NCI-H345 treated with DMSO at 0.1 percent for 48 hours (cell line): ENCODE measurements at regions not wholly inside any gene's neighbourhood (a gene's known extent, or its start where the extent isn't known, plus 50 kb on each side); places are given as distances from the start of the nearest gene placed in this dataset.
"Not testable (repeated sequence)": the region's sequence is repeated elsewhere in the genome, so short reads cannot be mapped to it uniquely, and the experiment has no call there.

Experiments
- DNase-seq: peaks from one replicate; lab custom pipeline; 2025; ENCODE audit not compliant: unreplicated experiment; lab: John Stamatoyannopoulos, UW

DNA sequence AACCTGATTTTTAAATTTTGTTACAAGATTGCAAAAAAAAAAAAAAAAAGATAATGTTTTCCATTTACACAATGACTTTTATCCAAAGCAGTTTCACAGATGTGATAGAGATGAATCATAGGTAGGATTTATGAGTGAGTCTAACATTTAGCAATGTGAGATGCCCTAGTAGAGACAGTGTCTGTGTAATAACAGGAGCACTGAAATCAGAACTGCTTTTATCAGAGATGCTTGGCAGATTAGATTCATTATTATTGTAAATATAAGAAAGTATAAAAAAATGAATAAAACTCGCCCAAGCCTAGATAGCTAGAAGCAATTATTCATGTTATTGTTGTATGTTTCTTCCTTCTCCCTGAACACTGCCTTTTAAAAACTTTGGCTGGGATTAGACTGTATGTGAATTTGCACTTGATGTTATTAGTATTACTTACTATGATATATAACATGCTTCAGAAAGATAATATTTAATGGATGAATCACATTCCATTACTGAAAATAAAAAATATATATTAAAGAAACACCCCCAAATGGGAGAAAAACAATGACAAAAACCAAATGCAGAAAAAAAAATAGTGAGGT is 567.3 kb upstream of the KLF4 start:
- no peak for DNase-seq

DNA sequence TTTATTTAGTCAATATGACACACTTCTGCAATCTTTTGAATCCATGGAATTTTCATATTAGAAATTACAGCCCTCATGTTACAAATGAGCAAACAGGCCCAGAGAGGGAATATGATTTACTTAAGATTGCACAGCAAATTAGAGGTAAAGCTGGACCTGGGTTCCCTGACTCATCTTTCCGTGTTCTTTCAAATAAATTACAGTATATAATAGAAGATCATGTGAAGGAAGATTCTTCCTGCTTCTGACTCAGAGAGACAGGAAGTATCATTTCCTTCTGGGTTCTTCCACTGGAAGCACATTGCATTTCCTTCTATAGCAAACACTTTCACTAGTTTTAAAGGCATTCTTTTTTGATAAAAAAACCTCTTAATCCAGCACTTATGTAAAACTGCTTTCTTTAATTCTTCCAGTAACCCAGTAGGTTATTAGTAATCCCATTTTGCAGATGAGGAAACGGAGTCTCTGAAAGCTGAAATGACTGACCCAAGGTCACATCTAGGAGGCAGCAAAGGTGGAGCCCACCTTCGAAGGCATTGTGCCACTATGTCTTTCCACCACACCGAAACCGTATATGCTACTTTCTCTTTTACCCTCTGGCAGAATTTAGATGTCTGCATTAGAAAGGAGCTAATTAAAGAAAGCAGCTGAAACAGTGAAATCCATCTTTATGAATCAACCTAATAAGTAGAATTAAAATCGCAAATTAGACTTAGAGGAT is 566.7 kb upstream of the KLF4 start:
- no peak for DNase-seq

DNA sequence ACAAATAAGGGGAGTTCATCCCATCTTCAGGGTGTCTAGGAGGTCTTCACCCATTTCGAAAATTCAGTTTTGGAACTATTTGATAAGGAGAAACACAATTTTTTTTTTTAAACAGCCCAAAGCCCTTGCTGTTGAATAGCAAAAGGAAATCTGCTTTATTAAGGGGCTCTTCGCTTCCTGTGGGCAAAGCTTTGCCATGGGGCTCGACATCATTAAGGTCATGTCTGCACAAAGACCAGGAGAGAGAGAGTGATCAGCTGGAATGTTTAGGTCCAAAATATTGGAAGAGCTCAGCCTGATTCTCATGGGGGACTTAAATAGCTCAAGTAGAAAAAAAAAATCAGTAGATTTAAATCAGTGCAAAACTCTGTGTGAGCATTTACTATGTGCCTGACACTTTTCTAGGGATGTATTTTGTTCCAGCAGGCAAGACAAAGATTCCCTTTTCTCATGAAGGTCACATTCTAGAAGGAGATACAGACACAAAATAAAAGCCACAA is 564.6 kb upstream of the KLF4 start:
- no peak for DNase-seq

DNA sequence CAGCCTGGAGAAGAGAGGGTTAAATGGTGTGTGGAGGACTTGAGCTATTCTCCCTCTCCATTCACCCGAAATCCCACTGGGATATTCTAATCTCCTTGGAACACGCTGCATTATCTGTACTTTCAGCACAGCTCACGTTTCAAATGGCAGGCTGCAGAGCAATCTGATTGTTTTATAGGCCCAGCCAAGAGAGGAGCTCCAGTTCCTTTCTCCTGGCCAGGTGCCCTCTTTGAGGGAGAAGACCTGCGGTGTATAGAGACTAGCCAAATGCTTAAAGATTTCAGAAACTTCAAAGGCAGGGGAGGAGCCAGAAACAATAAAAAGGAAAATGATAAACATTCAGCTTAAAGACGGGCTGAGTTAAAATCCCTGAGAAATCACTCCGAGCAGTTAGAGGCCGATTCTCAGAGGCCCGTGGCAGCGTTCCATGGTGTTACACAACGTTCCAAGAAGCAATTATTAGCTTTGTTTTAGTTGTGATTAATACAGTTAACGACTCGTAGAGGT is 564.0 kb upstream of the KLF4 start:
- DNase-seq, result no peak

DNA sequence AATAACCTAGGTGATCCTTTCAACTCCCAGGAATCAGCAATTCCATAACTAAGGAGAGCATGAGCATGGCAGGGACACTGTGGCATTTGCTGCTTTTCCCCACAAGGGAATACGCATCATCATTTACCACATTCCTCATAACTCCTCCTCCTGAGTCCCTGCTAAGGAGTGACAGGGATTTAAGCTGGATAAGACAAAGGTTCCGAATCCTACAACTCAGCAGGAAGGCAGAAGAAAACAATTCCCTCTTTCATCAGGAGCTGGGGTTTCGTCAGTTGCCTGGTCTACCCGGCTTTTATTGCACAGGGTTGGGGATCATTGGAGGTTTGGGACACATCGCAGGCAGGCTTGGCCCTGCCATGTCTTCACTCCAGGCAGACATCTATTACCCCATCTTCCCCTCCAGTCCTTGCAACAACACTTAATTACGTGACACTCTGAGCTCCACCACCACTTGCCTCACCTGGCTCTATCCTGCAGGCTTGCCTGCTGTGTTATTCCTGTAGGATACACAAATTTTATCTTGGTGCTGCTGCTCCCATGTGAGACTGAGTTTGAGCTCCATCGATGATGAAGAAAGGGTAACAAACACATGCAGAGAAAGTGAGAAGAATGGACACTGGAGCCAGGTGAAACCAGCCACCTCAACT is 563.0 kb upstream of the KLF4 start:
- DNase-seq, result no peak

DNA sequence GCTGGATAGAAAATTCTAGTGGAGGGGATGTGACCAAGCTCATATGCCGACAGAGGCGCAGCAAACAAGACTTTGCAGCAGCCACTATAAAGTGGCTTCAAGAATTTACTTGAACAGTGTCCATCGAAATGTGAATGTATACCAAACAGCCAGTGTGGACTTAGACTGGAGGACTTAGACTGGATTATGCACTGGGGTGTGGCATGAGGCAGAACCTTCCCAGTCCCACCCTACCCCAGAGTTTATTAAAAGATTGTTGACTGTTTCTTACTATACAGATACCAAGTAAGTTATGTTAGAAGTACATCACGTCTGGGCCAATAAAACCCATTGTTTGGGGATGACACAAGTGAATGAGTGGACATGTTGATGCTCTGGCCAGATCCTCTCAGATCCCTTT is 561.3 kb upstream of the KLF4 start:
- DNase-seq, result no peak

DNA sequence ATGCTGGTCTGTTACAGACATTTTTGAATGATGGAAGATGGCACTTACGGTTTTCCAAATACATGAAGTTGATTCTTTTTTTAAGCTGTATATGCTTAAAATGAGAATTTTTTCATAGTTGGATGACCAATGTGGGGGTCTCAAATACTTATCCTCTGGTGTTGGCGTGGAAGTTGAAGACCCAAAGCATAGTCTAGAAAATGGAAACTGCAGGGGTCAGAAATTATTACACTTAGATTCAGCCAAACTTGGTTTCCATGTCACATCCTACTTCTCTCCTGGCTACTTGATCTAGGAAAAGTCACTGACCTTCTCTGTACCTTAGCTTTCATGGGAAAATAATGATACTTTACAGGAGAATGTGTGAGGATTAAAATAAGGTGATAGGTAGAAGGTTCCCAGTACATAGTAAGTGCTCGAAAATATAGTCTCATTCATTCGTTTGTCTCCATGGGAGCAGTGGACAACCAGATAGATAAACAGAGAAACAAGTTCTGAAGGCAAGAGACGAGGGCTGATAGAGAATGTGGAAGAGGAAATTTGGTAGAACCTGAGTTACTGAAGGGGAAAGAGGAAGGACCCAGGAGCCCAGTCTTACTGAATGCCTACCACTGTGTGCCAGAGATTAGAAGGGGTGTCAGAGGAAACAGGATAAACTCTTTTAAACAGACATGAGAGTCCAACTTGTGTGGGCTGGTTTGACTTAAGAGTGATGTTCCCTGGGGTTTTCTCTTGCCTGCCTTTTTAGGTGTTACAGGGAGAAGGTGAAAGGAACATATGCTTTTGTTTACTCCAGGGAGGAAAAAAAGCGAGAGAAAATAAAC is 560.3 kb upstream of the KLF4 start:
- DNase-seq, result no peak

DNA sequence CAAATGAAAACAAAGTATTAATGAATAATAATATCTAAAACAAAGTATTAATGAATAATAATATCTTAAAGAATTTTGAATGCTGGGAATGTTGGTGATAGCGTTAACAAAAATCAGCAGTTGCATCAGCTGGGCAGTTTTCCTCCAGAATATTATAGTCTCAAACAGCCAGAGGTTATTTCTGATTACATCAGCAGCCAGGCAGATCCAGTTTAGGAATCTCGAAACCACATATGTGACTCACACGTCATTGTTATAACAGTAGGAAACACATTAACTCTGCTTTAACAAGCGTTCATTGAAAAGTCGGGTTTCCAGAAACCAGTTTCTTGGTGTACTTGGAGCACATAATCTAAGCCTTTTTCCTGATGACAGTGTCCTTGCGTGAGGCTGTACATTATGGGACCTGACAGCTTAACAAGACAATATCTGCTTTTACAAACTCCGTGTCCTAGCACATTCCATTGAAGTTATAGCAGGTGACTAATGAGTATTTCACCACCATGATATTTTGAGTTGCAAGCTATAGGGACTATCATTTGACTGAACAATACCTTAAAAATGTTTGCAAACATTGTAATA is 559.5 kb upstream of the KLF4 start:
- DNase-seq, result no peak

DNA sequence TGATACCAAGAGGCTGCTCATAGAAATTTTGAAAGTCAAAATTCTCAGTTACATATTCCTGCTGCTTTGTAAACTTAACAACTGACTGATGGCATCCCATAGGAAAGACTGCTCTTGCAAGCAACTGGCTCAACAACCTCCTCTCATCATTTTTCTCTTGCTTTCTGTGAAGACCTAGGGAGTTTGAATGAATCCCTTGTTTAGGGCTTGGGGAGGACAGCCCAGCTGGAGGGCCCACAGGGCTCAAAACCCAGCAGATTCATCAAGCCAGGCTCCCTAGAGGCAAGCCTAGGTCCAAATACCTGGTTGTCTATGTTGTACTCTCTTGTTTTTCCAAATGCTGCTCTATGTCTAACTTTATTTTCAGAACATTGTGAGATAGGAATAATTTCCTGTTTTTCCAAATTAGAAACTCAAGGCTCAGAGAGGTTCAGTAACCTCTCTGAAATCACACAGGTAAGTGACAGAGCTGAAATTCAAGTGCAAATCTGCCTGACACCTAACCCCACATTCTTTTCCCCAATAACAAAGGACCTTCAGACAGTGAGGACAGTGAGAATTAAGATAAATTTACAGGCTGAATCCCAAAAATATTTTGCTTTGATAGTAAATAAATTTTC is 558.9 kb upstream of the KLF4 start:
- no peak for DNase-seq

DNA sequence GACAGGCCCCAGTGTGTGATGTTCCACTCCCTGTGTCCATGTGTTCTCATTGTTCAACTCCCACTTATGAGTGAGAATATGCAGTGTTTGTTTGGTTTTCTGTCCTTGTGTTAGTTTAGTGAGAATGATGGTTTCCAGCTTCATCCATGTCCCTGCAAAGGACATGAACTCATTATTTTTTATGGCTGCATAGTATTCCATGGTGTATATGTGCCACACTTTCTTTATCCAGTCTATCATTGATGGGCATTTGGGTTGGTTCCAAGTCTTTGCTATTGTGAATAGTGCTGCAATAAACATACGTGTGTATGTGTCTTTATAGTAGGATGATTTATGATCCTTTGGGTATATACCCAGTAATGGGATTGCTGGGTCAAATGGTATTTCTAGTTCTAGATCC is 558.2 kb upstream of the KLF4 start:
- not testable (repeated sequence) for DNase-seq

DNA sequence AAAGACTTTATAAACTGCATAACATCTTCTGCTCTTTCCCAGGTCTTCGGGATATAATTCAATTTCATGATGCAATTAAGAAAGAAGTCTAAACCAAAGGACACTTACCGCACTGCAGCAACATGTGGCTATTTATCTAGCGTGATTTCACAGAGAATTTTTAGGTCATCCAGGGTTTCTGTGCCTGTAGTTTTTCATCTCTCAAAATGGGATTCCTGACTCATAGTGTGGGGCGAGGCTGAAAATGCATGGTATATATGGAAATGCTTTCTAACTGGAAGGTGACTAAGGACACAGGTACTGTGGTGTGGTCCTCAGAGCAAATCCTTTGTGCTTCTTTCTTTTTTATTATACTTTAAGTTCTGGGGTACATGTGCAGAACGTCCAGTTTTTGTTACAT is 557.7 kb upstream of the KLF4 start:
- DNase-seq, result no peak

DNA sequence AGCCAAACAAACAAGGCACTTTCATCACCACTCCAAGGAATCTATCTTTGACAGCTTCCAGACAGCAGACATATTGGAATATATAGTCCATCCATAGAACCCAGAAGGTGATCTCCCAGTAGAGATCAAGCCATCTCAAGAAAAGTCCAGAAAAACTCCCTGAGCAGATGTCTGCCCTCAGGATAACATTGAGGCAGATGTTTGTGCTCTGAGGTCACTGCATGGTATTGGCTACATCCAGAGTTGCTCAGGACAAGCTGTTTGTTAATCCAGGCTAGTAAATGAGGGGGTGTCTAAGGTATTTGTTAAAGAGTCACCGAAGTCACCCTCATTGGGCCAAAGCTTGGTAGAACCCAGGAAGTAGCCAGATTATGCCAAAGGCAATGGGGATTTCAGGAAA is 556.3 kb upstream of the KLF4 start:
- DNase-seq, result no peak

DNA sequence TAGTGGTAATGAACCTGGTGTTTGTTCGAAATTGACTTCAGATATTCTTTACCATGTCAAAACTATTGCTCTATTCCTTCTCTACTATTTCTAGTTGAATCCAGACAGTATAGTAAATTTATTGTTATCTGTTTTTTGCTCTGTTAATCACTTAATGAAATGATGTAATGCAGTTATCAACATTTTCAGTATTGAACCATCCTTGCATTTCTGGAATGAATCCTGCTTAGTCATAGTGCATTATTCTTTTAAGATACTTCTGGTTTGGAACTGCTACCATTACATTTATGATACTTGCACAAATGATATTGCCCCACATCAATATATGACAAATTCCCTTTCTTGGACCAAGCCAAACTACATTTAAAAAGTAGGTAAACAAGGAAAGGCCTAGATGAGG is 554.0 kb upstream of the KLF4 start:
- no peak for DNase-seq

DNA sequence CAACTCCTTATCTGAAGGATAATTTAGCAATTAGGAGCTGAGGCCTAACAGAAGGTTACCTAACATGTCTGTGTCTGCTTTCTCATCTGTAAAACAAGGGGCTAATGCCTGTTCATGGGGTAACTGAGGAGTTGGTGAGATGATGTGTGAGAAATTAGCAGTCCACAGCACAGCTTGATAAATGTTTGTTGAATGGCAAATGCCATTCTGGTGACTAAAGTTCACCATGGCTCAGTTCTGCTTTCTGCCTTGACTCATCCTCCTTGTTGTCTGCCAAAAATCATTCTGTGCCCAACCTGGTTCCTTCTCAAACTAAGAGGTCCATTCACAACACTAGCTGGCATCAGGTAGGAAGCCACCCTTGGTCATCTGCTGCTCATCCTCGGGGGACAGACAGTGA is 552.0 kb upstream of the KLF4 start:
- no peak for DNase-seq

DNA sequence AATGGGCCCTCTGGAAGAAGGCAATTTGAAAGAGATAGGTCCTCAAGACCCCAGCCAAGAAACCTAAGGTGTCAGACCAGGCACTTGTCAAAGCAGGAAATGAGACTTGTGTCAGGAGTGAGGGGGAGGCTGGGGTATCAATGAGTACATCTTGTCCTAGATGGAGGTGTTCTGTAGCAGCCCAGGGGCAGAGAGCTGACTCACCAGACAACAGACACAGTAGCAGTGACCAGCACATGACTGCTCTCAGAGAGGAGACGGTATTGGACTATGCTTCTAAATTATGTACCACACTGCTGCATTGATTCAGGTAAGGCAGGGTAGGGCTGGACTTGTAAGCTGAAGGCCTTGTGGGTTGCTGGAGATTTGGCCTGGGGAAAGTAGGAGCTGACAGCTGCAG is 551.2 kb upstream of the KLF4 start:
- DNase-seq, result no peak

DNA sequence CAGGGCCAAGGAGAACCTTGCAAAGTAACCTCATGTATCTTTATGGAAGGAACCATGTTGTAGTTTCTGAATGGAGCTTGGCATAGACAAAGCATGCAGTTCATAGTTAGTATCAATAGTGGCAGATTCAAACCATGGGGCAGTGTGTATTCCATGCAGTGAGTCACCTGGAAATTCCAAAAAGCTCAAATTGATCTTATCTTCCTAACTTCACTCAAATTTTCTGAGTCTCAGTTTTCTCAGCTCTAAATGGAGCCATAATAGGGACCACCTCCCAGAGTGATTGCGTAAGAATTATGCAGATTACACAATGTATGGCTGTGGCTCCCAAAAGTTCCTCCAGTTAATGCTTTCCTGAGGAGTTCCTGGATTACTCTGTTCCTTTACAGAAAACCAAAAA is 549.9 kb upstream of the KLF4 start:
- no peak for DNase-seq

DNA sequence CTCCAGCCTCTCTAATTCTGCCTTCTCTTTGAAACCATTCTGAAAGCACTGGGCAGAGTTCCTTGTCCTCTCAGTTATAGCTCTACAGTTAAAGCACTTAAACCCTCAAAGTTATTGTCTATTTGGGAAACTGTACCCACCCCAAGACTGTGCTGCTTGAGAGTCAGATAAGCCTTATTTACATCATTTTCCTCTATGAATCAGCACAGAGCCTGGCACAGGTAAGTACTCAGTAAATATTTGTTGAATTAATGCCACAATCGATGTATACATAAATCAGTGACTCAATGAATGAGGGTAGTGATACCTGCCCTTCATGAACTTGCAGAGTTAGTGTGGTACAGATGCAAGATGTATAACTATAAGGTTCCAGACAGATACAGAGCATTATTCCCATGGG is 549.4 kb upstream of the KLF4 start:
- no peak for DNase-seq

DNA sequence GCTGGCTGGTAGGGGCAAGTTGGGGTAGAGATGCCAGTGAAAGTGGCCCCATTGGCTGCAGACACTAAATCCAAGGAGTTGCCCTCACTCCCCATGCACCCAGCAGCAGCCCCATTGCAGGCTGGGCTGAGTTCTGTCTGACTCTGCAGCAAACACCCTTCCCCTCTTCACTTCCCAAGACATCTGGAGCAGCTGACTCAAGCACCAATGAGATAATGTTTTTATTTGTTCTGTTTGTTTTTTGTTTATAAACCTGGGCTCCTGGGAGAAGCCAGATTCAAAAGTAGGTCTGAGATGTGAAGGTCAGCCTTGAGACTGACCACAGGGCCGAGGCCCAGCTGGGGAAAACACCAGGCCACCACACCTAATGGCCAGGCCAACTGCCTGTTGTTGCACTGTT is 545.9 kb upstream of the KLF4 start:
- no peak for DNase-seq

DNA sequence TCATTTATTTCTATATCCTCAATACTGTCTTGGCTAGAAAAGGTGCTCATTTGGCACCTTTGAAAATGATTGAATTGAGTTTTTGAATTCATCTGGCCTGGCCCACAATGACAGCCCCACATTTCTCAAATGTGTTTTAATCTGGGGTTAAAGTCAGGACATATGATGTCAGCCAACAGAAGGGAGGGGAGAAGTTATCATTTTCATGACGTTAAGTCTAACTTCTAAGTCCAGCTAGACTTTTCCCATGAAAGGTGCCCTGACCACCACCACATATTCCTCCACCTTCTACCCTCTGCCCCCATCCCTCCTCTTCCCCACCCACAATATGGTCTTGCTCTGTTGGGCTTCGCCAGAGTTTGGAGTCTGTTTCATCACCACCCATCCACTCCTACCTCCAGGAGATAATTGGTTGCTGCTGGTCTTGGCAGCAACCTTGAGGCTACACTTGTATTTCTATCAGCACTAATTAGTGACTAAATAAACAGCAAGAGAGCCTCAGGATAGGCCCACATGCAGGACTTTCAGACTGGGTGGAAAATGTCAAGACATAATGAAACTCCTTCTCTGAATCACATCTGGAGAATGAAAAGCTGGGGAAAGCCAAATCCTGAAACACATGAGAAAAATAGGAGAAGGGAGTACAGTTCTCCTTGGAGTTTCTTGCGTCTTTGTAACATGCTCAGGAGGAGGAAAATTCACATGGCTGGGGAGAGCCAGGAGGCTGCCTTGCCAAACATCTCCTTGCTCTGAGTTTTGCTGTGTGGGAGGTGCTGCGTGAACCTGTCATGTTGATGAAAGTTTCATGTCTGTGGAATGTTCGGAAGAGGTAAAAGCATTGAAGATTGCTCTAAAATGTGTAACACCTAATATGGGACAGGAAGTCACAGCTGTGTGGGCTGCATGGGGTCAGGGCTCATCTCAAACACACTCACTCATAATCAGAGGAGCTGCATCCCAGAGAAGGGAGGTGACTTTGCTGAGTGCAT is 544.7 kb upstream of the KLF4 start:
- DNase-seq, result no peak
